HG03469 (cell line): ENCODE measurements at regions not wholly inside any gene's neighbourhood (a gene's known extent, or its start where the extent isn't known, plus 50 kb on each side); places are given as distances from the start of the nearest gene placed in this dataset.

Experiments used
- ATAC-seq: cut with Tn5 transposase; IDR thresholded peaks from one replicate; pipeline ENCODE4 v1.9.1; 2021; ENCODE audit warnings: mild to moderate bottlenecking, moderate library complexity, moderate number of reproducible peaks; ENCODE audit not compliant: unreplicated experiment

- ATAC-seq: no peak
Observed at GRCh38 chr9:32837551-32838058, 54.3 kb downstream of the TMEM215 start.

GRCh38 chr9:32839013-32839885, 55.9 kb downstream of the TMEM215 start:
- ATAC-seq: no peak

- ATAC-seq: no peak
Observed at GRCh38 chr9:32841314-32841713, 58.0 kb downstream of the TMEM215 start.

GRCh38 chr9:32843295-32843694, 60.0 kb downstream of the TMEM215 start:
- no peak for ATAC-seq

GRCh38 chr9:32844259-32844658, 60.9 kb downstream of the TMEM215 start:
- ATAC-seq: no peak

GRCh38 chr9:32854271-32854670, 70.9 kb downstream of the TMEM215 start:
- no peak for ATAC-seq

GRCh38 chr9:32855752-32856151, 72.4 kb downstream of the TMEM215 start:
- ATAC-seq: no peak

GRCh38 chr9:32863291-32863690, 80.0 kb downstream of the TMEM215 start:
- no peak for ATAC-seq

GRCh38 chr9:32864971-32865370, 81.6 kb downstream of the TMEM215 start:
- no peak for ATAC-seq

GRCh38 chr9:32866273-32866672, 82.9 kb downstream of the TMEM215 start:
- ATAC-seq: no peak

- no peak for ATAC-seq
Observed at GRCh38 chr9:32867026-32867425, 83.7 kb downstream of the TMEM215 start.

GRCh38 chr9:32867601-32868204, 84.4 kb downstream of the TMEM215 start:
- ATAC-seq: no peak

- no peak for ATAC-seq
Observed at GRCh38 chr9:32869404-32869803, 86.1 kb downstream of the TMEM215 start.

GRCh38 chr9:32873131-32873530, 89.8 kb downstream of the TMEM215 start:
- ATAC-seq: no peak

GRCh38 chr9:32873553-32873952, 90.2 kb downstream of the TMEM215 start:
- no peak for ATAC-seq

- ATAC-seq: no peak
Observed at GRCh38 chr9:32875242-32875641, 91.9 kb downstream of the TMEM215 start.

- ATAC-seq: no peak
Observed at GRCh38 chr9:32875748-32876147, 92.4 kb downstream of the TMEM215 start.

- ATAC-seq: no peak
Observed at GRCh38 chr9:32877103-32877502, 93.8 kb downstream of the TMEM215 start.

- ATAC-seq: peak; percentile 57
Observed at GRCh38 chr9:32877639-32878217, 94.4 kb downstream of the TMEM215 start.

- no peak for ATAC-seq
Observed at GRCh38 chr9:32879335-32879734, 96.0 kb downstream of the TMEM215 start.

- ATAC-seq: no peak
Observed at GRCh38 chr9:32881948-32882347, 98.6 kb downstream of the TMEM215 start.

GRCh38 chr9:32882705-32883104, 99.4 kb downstream of the TMEM215 start:
- no peak for ATAC-seq
